ENCODE measurements at regions not wholly inside any gene's neighbourhood (a gene's known extent, or its start where the extent isn't known, plus 50 kb on each side); places are given as distances from the start of the nearest gene placed in this dataset.

- BruUV-seq (replicated peaks): no TSS peak
- TF ChIP-seq POLR2AphosphoS2 (IDR thresholded peaks at IDR 0.05; ENCODE audit: low read length): no peak
- no peak for TF ChIP-seq ZNF589 (CRISPR knock-in tag; IDR thresholded peaks at IDR 0.05; ENCODE audit: low read depth)
- TF ChIP-seq ZNF311 (CRISPR knock-in tag; IDR thresholded peaks at IDR 0.05): no peak
- no peak for TF ChIP-seq ZNF75A (CRISPR knock-in tag; IDR thresholded peaks at IDR 0.05)
- TF ChIP-seq POLR3A (IDR thresholded peaks at IDR 0.05; ENCODE audit: borderline replicate concordance, extremely low read depth, insufficient read depth, insufficient read length): no peak
- TF ChIP-seq KLF13 (tag; IDR thresholded peaks at IDR 0.05; ENCODE audit: borderline replicate concordance, low read depth): no peak
- TF ChIP-seq ZNF280A (IDR thresholded peaks at IDR 0.05; ENCODE audit: low read depth, partially characterized antibody): no peak
- no peak for TF ChIP-seq UBTF (IDR thresholded peaks at IDR 0.05; ENCODE audit: borderline replicate concordance in 1 of 2, low read depth in 2 of 2, low read length in 2 of 2)
- no peak for TF ChIP-seq ZNF740 (CRISPR knock-in tag; IDR thresholded peaks at IDR 0.05)
- TF ChIP-seq ZNF740 (tag; IDR thresholded peaks at IDR 0.05): no peak
- no peak for TF ChIP-seq KDM1A (IDR thresholded peaks at IDR 0.05)
- TF ChIP-seq FOXP4 (CRISPR knock-in tag; IDR thresholded peaks at IDR 0.05; ENCODE audit: borderline replicate concordance): no peak
- TF ChIP-seq TFAM (CRISPR knock-in tag; conservative IDR thresholded peaks at IDR 0.05): no peak
- TF ChIP-seq ZNF583 (CRISPR knock-in tag; IDR thresholded peaks at IDR 0.05): no peak
- no peak for TF ChIP-seq ZBTB43 (CRISPR knock-in tag; IDR thresholded peaks at IDR 0.05)
Measured at GRCh38 chr14:71473843-71474242, 458.4 kb upstream of the RGS6 start.

More at GRCh38 chr14:71473843-71474242, 458.4 kb upstream of the RGS6 start:
- H2AFZ ChIP-seq (ENCODE audit: low read depth, low read length): no peak overlapping the region
- no peak for ATAC-seq
- no peaks in the 10 kb centered on the region for H3K79me2 ChIP-seq (ENCODE audit: control insufficient read depth, insufficient read depth, low read length)
- no peak overlapping the region for H3K27ac ChIP-seq (ENCODE audit: extremely low read depth, low read depth, low read length)
- no peak overlapping the region for H3K4me3 ChIP-seq
- 88% methylated on average over 2 of the region's 2 CpGs for WGBS (ENCODE audit: insufficient coverage, low coverage, missing lambda C conversion rate)
- H3K4me2 ChIP-seq (ENCODE audit: insufficient read depth, low read length): no peak overlapping the region
- CTCF ChIA-PET (ENCODE audit: low intra/inter-chr PET ratio): no interaction called here
- H3K9me3 ChIP-seq (replicated peaks; ENCODE audit: control insufficient read depth, insufficient read depth, low read depth, low read length): no peaks in the 10 kb centered on the region
- no peak for DNase-seq (ENCODE audit: extremely low read depth in 1 of 4, low spot score in 3 of 4)
- in situ Hi-C loops (cut with MboI): no loop called here
- intact Hi-C loops (cut with micrococcal nuclease): no loop called here
- POLR2A ChIA-PET: no interaction called here
- no peaks in the 10 kb centered on the region for H3K27me3 ChIP-seq (ENCODE audit: control insufficient read depth in 2 of 2, insufficient read depth in 2 of 2, low read length in 2 of 2)
- no peaks in the 10 kb centered on the region for H4K20me1 ChIP-seq (replicated peaks; ENCODE audit: control insufficient read depth, insufficient read depth, low read length)
- FAIRE-seq: no peak
- H3K4me1 ChIP-seq (replicated peaks in 1 of 2; ENCODE audit: control insufficient read depth in 2 of 2, insufficient read depth in 2 of 2, low read length in 2 of 2): peaks cover 0 to 5% of the 10 kb centered on the region in 2 experiments; a peak in 2 of 5 replicates
- H3K9me1 ChIP-seq (ENCODE audit: control insufficient read depth, insufficient read depth, low read length): no peaks in the 10 kb centered on the region
- no peak overlapping the region for H3K9ac ChIP-seq (ENCODE audit: insufficient read depth in 1 of 2, low read depth in 2 of 2, low read length in 2 of 2)
- H3K36me3 ChIP-seq (ENCODE audit: control insufficient read depth, insufficient read depth, low read length): no peaks in the 10 kb centered on the region

All from K562 (cell line).